ENCODE measurements at regions not wholly inside any gene's neighbourhood (a gene's known extent, or its start where the extent isn't known, plus 50 kb on each side); places are given as distances from the start of the nearest gene placed in this dataset.

- no peaks in the 10 kb centered on the region for H3K9me3 ChIP-seq (ENCODE audit: control insufficient read depth in 1 of 2, low read length in 2 of 2)
- H3K27me3 ChIP-seq (ENCODE audit: control insufficient read depth in 1 of 2, insufficient read depth in 2 of 2, low read length in 2 of 2) = no peaks in the 10 kb centered on the region
- no peak overlapping the region for H3K27ac ChIP-seq (ENCODE audit: low read depth, low read length)
- H3K4me3 ChIP-seq (ENCODE audit: low read depth in 1 of 2, low read length in 2 of 2) = no peak overlapping the region
- peaks cover 0 to 6% of the 10 kb centered on the region in 2 donors for H3K4me1 ChIP-seq (ENCODE audit: control insufficient read depth in 1 of 2, insufficient read depth in 2 of 2, low read length in 2 of 2)
- H3K9ac ChIP-seq (ENCODE audit: low read depth in 1 of 2, low read length in 2 of 2) = no peak overlapping the region
- no peaks in the 10 kb centered on the region for H3K36me3 ChIP-seq (ENCODE audit: control insufficient read depth in 1 of 2, insufficient read depth in 2 of 2, low read length in 2 of 2)
Measured at GRCh38 chr6:40807484-40807883, 220.3 kb upstream of the LRFN2 start.

GRCh38 chr6:40806256-40806864, 219.2 kb upstream of the LRFN2 start:
- Histone ChIP-seq H3K4me3 (ENCODE audit: low read depth in 1 of 2, low read length in 2 of 2) (no peak overlapping the region), H3K27ac (ENCODE audit: low read depth, low read length) (no peak overlapping the region), H3K27me3 (ENCODE audit: control insufficient read depth in 1 of 2, insufficient read depth in 2 of 2, low read length in 2 of 2) (no peaks in the 10 kb centered on the region), H3K9ac (ENCODE audit: low read depth in 1 of 2, low read length in 2 of 2) (no peak overlapping the region), H3K9me3 (ENCODE audit: control insufficient read depth in 1 of 2, low read length in 2 of 2) (no peaks in the 10 kb centered on the region), H3K36me3 (ENCODE audit: control insufficient read depth in 1 of 2, insufficient read depth in 2 of 2, low read length in 2 of 2) (no peaks in the 10 kb centered on the region), H3K4me1 (ENCODE audit: control insufficient read depth in 1 of 2, insufficient read depth in 2 of 2, low read length in 2 of 2) (peaks cover 0 to 6% of the 10 kb centered on the region in 2 donors)

- no peak overlapping the region for H3K27ac ChIP-seq (ENCODE audit: low read depth, low read length)
- no peak overlapping the region for H3K9ac ChIP-seq (ENCODE audit: low read depth in 1 of 2, low read length in 2 of 2)
- no peak overlapping the region for H3K4me3 ChIP-seq (ENCODE audit: low read depth in 1 of 2, low read length in 2 of 2)
- H3K36me3 ChIP-seq (ENCODE audit: control insufficient read depth in 1 of 2, insufficient read depth in 2 of 2, low read length in 2 of 2) = no peaks in the 10 kb centered on the region
- no peaks in the 10 kb centered on the region for H3K27me3 ChIP-seq (ENCODE audit: control insufficient read depth in 1 of 2, insufficient read depth in 2 of 2, low read length in 2 of 2)
- H3K4me1 ChIP-seq (ENCODE audit: control insufficient read depth in 1 of 2, insufficient read depth in 2 of 2, low read length in 2 of 2) = peaks cover 0 to 6% of the 10 kb centered on the region in 2 donors
- no peaks in the 10 kb centered on the region for H3K9me3 ChIP-seq (ENCODE audit: control insufficient read depth in 1 of 2, low read length in 2 of 2)
Measured at GRCh38 chr6:40805336-40805735, 218.2 kb upstream of the LRFN2 start.

- Histone ChIP-seq H3K4me1 (ENCODE audit: control insufficient read depth in 1 of 2, insufficient read depth in 2 of 2, low read length in 2 of 2) (peaks cover 0 to 6% of the 10 kb centered on the region in 2 donors), H3K9ac (ENCODE audit: low read depth in 1 of 2, low read length in 2 of 2) (no peak overlapping the region), H3K27me3 (ENCODE audit: control insufficient read depth in 1 of 2, insufficient read depth in 2 of 2, low read length in 2 of 2) (no peaks in the 10 kb centered on the region), H3K36me3 (ENCODE audit: control insufficient read depth in 1 of 2, insufficient read depth in 2 of 2, low read length in 2 of 2) (no peaks in the 10 kb centered on the region), H3K27ac (ENCODE audit: low read depth, low read length) (no peak overlapping the region), H3K9me3 (ENCODE audit: control insufficient read depth in 1 of 2, low read length in 2 of 2) (no peaks in the 10 kb centered on the region), H3K4me3 (ENCODE audit: low read depth in 1 of 2, low read length in 2 of 2) (no peak overlapping the region)
Measured at GRCh38 chr6:40804905-40805304, 217.7 kb upstream of the LRFN2 start.

- H3K9ac ChIP-seq (ENCODE audit: low read depth in 1 of 2, low read length in 2 of 2) = no peak overlapping the region
- H3K4me1 ChIP-seq (ENCODE audit: control insufficient read depth in 1 of 2, insufficient read depth in 2 of 2, low read length in 2 of 2) = peaks cover 0 to 6% of the 10 kb centered on the region in 2 donors
- H3K9me3 ChIP-seq (ENCODE audit: control insufficient read depth in 1 of 2, low read length in 2 of 2) = no peaks in the 10 kb centered on the region
- no peaks in the 10 kb centered on the region for H3K36me3 ChIP-seq (ENCODE audit: control insufficient read depth in 1 of 2, insufficient read depth in 2 of 2, low read length in 2 of 2)
- H3K4me3 ChIP-seq (ENCODE audit: low read depth in 1 of 2, low read length in 2 of 2) = no peak overlapping the region
- H3K27ac ChIP-seq (ENCODE audit: low read depth, low read length) = no peak overlapping the region
- H3K27me3 ChIP-seq (ENCODE audit: control insufficient read depth in 1 of 2, insufficient read depth in 2 of 2, low read length in 2 of 2) = no peaks in the 10 kb centered on the region
Measured at GRCh38 chr6:40803897-40804702, 216.9 kb upstream of the LRFN2 start.

- Histone ChIP-seq H3K4me3 (ENCODE audit: low read depth in 1 of 2, low read length in 2 of 2) (no peak overlapping the region), H3K36me3 (ENCODE audit: control insufficient read depth in 1 of 2, insufficient read depth in 2 of 2, low read length in 2 of 2) (no peaks in the 10 kb centered on the region), H3K9ac (ENCODE audit: low read depth in 1 of 2, low read length in 2 of 2) (no peak overlapping the region), H3K27ac (ENCODE audit: low read depth, low read length) (no peak overlapping the region), H3K4me1 (ENCODE audit: control insufficient read depth in 1 of 2, insufficient read depth in 2 of 2, low read length in 2 of 2) (peaks cover 0 to 6% of the 10 kb centered on the region in 2 donors), H3K27me3 (ENCODE audit: control insufficient read depth in 1 of 2, insufficient read depth in 2 of 2, low read length in 2 of 2) (no peaks in the 10 kb centered on the region), H3K9me3 (ENCODE audit: control insufficient read depth in 1 of 2, low read length in 2 of 2) (no peaks in the 10 kb centered on the region)
Measured at GRCh38 chr6:40802481-40802880, 215.3 kb upstream of the LRFN2 start.

- no peak overlapping the region for H3K9ac ChIP-seq (ENCODE audit: low read depth in 1 of 2, low read length in 2 of 2)
- no peaks in the 10 kb centered on the region for H3K27me3 ChIP-seq (ENCODE audit: control insufficient read depth in 1 of 2, insufficient read depth in 2 of 2, low read length in 2 of 2)
- no peaks in the 10 kb centered on the region for H3K9me3 ChIP-seq (ENCODE audit: control insufficient read depth in 1 of 2, low read length in 2 of 2)
- H3K27ac ChIP-seq (ENCODE audit: low read depth, low read length) = no peak overlapping the region
- no peak overlapping the region for H3K4me3 ChIP-seq (ENCODE audit: low read depth in 1 of 2, low read length in 2 of 2)
- H3K36me3 ChIP-seq (ENCODE audit: control insufficient read depth in 1 of 2, insufficient read depth in 2 of 2, low read length in 2 of 2) = no peaks in the 10 kb centered on the region
- H3K4me1 ChIP-seq (ENCODE audit: control insufficient read depth in 1 of 2, insufficient read depth in 2 of 2, low read length in 2 of 2) = peaks cover 0 to 3% of the 10 kb centered on the region in 2 donors
Measured at GRCh38 chr6:40799296-40800140, 212.4 kb upstream of the LRFN2 start.

- Histone ChIP-seq H3K27ac (ENCODE audit: low read depth, low read length) (no peak overlapping the region), H3K36me3 (ENCODE audit: control insufficient read depth in 1 of 2, insufficient read depth in 2 of 2, low read length in 2 of 2) (no peaks in the 10 kb centered on the region), H3K4me3 (ENCODE audit: low read depth in 1 of 2, low read length in 2 of 2) (no peak overlapping the region), H3K4me1 (ENCODE audit: control insufficient read depth in 1 of 2, insufficient read depth in 2 of 2, low read length in 2 of 2) (no peaks in the 10 kb centered on the region), H3K27me3 (ENCODE audit: control insufficient read depth in 1 of 2, insufficient read depth in 2 of 2, low read length in 2 of 2) (no peaks in the 10 kb centered on the region), H3K9me3 (ENCODE audit: control insufficient read depth in 1 of 2, low read length in 2 of 2) (no peaks in the 10 kb centered on the region), H3K9ac (ENCODE audit: low read depth in 1 of 2, low read length in 2 of 2) (no peak overlapping the region)
Measured at GRCh38 chr6:40798069-40798770, 211.1 kb upstream of the LRFN2 start.

GRCh38 chr6:40796260-40797221, 209.4 kb upstream of the LRFN2 start:
- Histone ChIP-seq H3K27me3 (ENCODE audit: control insufficient read depth in 1 of 2, insufficient read depth in 2 of 2, low read length in 2 of 2) (no peaks in the 10 kb centered on the region), H3K9me3 (ENCODE audit: control insufficient read depth in 1 of 2, low read length in 2 of 2) (no peaks in the 10 kb centered on the region), H3K4me3 (ENCODE audit: low read depth in 1 of 2, low read length in 2 of 2) (no peak overlapping the region), H3K27ac (ENCODE audit: low read depth, low read length) (no peak overlapping the region), H3K36me3 (ENCODE audit: control insufficient read depth in 1 of 2, insufficient read depth in 2 of 2, low read length in 2 of 2) (no peaks in the 10 kb centered on the region), H3K9ac (ENCODE audit: low read depth in 1 of 2, low read length in 2 of 2) (no peak overlapping the region), H3K4me1 (ENCODE audit: control insufficient read depth in 1 of 2, insufficient read depth in 2 of 2, low read length in 2 of 2) (no peaks in the 10 kb centered on the region)

All from duodenal mucosa (tissue), 2 donors.